HEK293T (cell line): ENCODE measurements at regions not wholly inside any gene's neighbourhood (a gene's known extent, or its start where the extent isn't known, plus 50 kb on each side); places are given as distances from the start of the nearest gene placed in this dataset.

ENCODE experiments used
- CTCF ChIA-PET: fragments of 350-600 bp; formaldehyde crosslinking; extraction: SDS; loops from one replicate; lab custom pipeline; 2021; ENCODE audit warnings: antibody characterized with exemption, inconsistent platforms; lab: Yijun Ruan, JAX
- POLR2A ChIA-PET: fragments of 350-600 bp; formaldehyde crosslinking; extraction: SDS; loops from one replicate; lab custom pipeline; 2020; ENCODE audit warnings: antibody characterized with exemption, inconsistent platforms; lab: Yijun Ruan, JAX
- DNase-seq: peaks from one replicate; pipeline ENCODE4 v3.0.0; 2012; ENCODE audit warnings: mixed read lengths; ENCODE audit errors: extremely low spot score
- ARNT ChIP-seq: fragments of 450-650 bp; IDR thresholded peaks from 2 replicates; pipeline ENCODE4 v1.6.1; 2017; ENCODE audit warnings: mild to moderate bottlenecking
- BHLHE40 ChIP-seq: fragments of 450-650 bp; IDR thresholded peaks from 2 replicates; pipeline ENCODE4 v1.6.1; 2016; ENCODE audit warnings: mild to moderate bottlenecking, moderate library complexity, borderline replicate concordance
- CTBP1 ChIP-seq: fragments of 450-650 bp; IDR thresholded peaks from 2 replicates; pipeline ENCODE4 v1.6.1; 2016; ENCODE audit warnings: borderline replicate concordance
- ELF4 ChIP-seq: fragments of 450-650 bp; IDR thresholded peaks from 2 replicates; pipeline ENCODE4 v1.6.1; 2017; ENCODE audit warnings: antibody characterized with exemption
- FOXA1 ChIP-seq: fragments of 450-650 bp; IDR thresholded peaks from 2 replicates; pipeline ENCODE4 v1.6.1; 2016; ENCODE audit warnings: mild to moderate bottlenecking
- FOXK2 ChIP-seq: fragments of 450-650 bp; IDR thresholded peaks from 2 replicates; pipeline ENCODE4 v1.6.1; 2016; ENCODE audit warnings: mild to moderate bottlenecking
- FOXM1 ChIP-seq: fragments of 450-650 bp; IDR thresholded peaks from 2 replicates; pipeline ENCODE4 v1.6.1; 2017; ENCODE audit warnings: mild to moderate bottlenecking, borderline replicate concordance
- HDGF ChIP-seq: fragments of 450-650 bp; IDR thresholded peaks from 2 replicates; pipeline ENCODE4 v1.6.1; 2017; ENCODE audit warnings: antibody characterized with exemption, borderline replicate concordance
- L3MBTL2 ChIP-seq: fragments of 450-650 bp; conservative IDR thresholded peaks from 2 replicates; pipeline ENCODE4 v1.6.1; 2016; ENCODE audit warnings: mild to moderate bottlenecking
- LEF1 ChIP-seq: fragments of 450-650 bp; IDR thresholded peaks from 2 replicates; pipeline ENCODE4 v1.6.1; 2017; ENCODE audit warnings: mild to moderate bottlenecking, borderline replicate concordance
- NFRKB ChIP-seq: fragments of 450-650 bp; IDR thresholded peaks from 2 replicates; pipeline ENCODE4 v1.6.1; 2016; ENCODE audit warnings: mild to moderate bottlenecking, moderate library complexity
- PKNOX1 ChIP-seq: fragments of 450-650 bp; IDR thresholded peaks from 2 replicates; pipeline ENCODE4 v1.6.1; 2016
- SP1 ChIP-seq: fragments of 450-650 bp; IDR thresholded peaks from 2 replicates; pipeline ENCODE4 v1.6.1; 2017
- SUZ12 ChIP-seq: fragments of 450-650 bp; IDR thresholded peaks from 2 replicates; pipeline ENCODE4 v1.6.1; 2016; ENCODE audit warnings: mild to moderate bottlenecking
- TARDBP ChIP-seq: fragments of 450-650 bp; IDR thresholded peaks from 2 replicates; pipeline ENCODE4 v1.6.1; 2016
- ZNF384 ChIP-seq: fragments of 450-650 bp; IDR thresholded peaks from 2 replicates; pipeline ENCODE4 v1.6.1; 2016

GRCh38 chr9:80399606-80400005 is 827.8 kb downstream of the TLE4 start:
- TF ChIP-seq FOXK2 (no peak), HDGF (no peak), BHLHE40 (no peak), PKNOX1 (no peak), SUZ12 (no peak), LEF1 (no peak), TARDBP (no peak), SP1 (no peak), L3MBTL2 (no peak), ZNF384 (no peak)
- ChIA-PET POLR2A (no interaction called here), CTCF (no interaction called here)
- DNase-seq = no peak

GRCh38 chr9:80387828-80388227 is 816.1 kb downstream of the TLE4 start:
- CTCF ChIA-PET = no interaction called here
- DNase-seq = no peak
- POLR2A ChIA-PET = no interaction called here
- TF ChIP-seq BHLHE40 = no peak
- no peak for TF ChIP-seq ZNF384

- no peak for DNase-seq
- CTCF ChIA-PET = no interaction called here
- TF ChIP-seq FOXK2 (no peak), L3MBTL2 (no peak)
- POLR2A ChIA-PET = no interaction called here
Observed at GRCh38 chr9:80385246-80385645, 813.5 kb downstream of the TLE4 start.

DNA sequence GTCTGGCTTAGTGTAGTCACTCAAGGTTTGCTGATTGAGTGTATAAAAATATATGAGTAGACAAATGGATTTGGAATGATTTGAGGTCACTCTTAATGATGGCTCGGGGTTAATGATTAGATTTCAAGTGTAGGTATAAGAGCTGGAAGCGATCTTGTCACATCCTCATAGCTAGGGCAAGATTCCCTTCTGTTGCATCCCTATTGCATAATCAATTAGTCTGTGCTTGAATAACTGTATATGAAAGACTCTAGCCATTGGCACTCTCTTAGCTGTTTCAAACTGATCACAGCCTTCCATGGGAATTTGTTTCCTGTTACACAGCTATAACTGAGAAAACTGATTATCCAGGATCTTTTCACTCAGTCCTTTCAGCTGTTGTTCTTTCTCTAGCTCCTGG is 811.6 kb downstream of the TLE4 start:
- ChIA-PET POLR2A (no interaction called here), CTCF (no interaction called here)
- TF ChIP-seq NFRKB = no peak
- TF ChIP-seq SP1 = no peak
- DNase-seq = no peak

DNA sequence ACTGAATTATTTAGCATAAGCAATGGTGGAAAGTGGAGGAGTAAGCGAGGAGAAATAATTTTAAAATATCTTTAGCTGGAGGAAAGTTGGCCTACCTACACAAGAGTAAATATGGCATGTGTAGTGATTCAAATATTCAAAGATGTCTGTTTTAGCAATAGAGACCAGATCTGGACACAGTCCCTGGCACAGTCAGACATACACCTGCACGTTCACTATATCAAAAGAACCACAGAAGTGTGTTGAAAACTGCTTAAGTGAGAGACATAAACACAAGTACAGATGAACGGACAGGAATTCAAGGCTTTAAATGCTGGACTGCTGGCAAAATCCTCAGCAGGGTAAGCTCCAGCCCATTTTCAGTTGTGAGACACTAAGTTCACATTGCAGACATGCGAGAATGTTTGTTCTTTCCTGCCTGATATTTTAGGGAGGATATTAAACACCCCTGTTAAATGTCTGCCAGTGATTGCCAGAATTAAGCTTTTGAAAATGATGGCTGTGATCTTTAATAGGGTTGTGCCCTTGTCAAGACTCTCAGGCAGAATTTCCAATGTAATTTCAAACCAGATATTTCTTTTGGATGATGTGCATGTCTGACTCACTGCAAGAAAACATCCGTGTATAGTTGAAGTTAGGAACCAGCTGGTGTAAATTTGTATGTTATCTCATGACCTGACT is 810.6 kb downstream of the TLE4 start:
- CTCF ChIA-PET = interaction anchor here (0.6 kb wide), 2 partner anchors 16 to 312 kb away, joined by 3 to 7 read pairs; no protein-coding TSS in a partner anchor
- TF ChIP-seq FOXK2 (no peak), TARDBP (no peak), BHLHE40 (no peak), SUZ12 (no peak), ELF4 (no peak), SP1 (no peak), LEF1 (no peak), PKNOX1 (no peak), L3MBTL2 (no peak), FOXA1 (no peak), CTBP1 (no peak), HDGF (no peak), ZNF384 (no peak), FOXM1 (no peak), NFRKB (no peak), ARNT (no peak)
- no peak for DNase-seq
- POLR2A ChIA-PET = no interaction called here

DNA sequence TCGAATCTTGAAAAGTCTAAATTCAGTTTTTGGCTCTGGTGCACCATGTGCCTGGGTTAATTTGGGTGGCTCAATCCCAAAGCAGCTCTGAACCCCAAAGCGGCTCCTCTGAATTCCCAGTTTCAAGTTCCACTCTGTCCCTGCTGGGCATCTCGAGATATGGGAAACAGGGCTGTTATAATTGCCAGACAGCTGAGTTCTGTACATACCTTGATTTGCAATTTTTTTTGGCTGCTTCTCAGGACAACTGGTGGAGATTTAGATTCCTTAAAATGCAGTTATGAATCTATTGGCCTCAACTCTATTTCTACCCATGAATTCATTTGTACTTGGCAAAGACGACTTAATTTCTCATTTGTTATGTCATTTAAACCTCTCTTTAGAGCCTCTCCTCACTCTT is 808.5 kb downstream of the TLE4 start:
- DNase-seq = no peak
- CTCF ChIA-PET = no interaction called here
- TF ChIP-seq CTBP1 (no peak), SUZ12 (no peak), BHLHE40 (no peak), ARNT (no peak), FOXK2 (no peak), ZNF384 (no peak)
- POLR2A ChIA-PET = no interaction called here

DNA sequence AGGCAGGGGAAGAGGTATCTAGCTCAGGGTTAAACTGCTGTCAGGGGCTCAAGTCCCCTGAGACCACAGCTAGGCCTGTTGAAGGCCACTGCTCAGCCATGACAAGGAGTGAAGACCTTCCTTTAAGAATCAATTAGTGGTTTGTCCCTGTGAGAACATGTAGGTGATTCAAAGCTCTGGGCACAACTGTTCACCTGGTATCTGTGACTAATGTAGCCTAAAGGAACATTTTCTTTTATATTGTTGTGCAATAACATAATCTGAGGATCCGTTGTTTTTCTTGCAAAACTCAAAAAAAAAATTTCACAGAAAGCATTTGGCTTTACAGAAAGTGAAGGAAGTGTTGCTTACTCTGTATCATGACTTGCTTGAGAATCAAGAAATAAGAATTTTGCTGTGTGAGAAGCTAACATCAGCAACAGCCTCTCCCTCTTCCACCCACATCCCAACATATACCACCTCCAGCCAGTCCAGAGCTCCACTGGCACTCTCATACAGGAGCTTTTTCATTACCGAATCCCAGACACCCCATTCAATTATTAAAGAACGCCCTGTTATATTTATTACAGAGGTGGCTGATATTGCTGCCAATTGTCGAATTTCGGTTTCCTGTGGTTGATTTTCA is 807.0 kb downstream of the TLE4 start:
- DNase-seq = no peak
- ChIA-PET POLR2A (no interaction called here), CTCF (interaction anchor here (0.6 kb wide), 1 partner anchor 718 kb away, joined by 4 read pairs; no protein-coding TSS in a partner anchor)
- TF ChIP-seq HDGF (no peak), SUZ12 (no peak), FOXM1 (no peak), NFRKB (no peak), CTBP1 (no peak), ELF4 (no peak), BHLHE40 (no peak), ZNF384 (no peak), L3MBTL2 (no peak), FOXK2 (no peak), ARNT (no peak), TARDBP (no peak), SP1 (no peak), LEF1 (no peak), PKNOX1 (no peak)
